ENCODE measurements at regions not wholly inside any gene's neighbourhood (a gene's known extent, or its start where the extent isn't known, plus 50 kb on each side); places are given as distances from the start of the nearest gene placed in this dataset.

DNA sequence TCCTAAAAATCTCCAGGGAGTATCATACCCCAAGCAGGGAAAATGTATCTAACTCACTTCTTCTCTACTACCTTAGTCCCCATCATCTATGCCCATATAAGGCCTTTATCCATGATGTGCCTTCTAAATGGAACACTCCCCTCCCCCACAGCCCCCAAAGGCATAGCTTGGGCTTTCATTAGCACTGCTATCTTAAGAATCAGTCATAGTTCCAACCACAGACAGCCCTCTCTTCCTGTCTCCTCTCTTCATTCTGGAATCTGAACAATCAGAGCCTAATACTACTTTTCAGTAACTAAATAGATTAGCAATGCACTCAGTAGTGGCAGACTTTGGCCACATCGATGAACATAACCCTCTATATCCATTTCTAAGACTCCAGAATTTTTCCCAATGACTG is 313.2 kb upstream of the DKK2 start:
- H3K4me3 ChIP-seq (ENCODE audit: insufficient read depth, low read depth, low read length), result no peak overlapping the region
- no peaks in the 10 kb centered on the region for H3K4me1 ChIP-seq (ENCODE audit: control insufficient read depth, insufficient read depth, low read length)
- H3K4ac ChIP-seq (ENCODE audit: low read depth, low read length), result no peak overlapping the region
- BruUV-seq (replicated peaks), result no TSS peak
- no peak overlapping the region for H4K5ac ChIP-seq (ENCODE audit: low read depth, low read length)
- H3K4me2 ChIP-seq (ENCODE audit: low read depth, low read length), result no peak overlapping the region
- in situ Hi-C loops (cut with MboI; ENCODE audit: low sequenced_read_pairs) (no loop called here), intact Hi-C loops (cut with micrococcal nuclease) (no loop called here), dilution Hi-C loops (cut with HindIII; ENCODE audit: low sequenced_read_pairs, unreplicated experiment) (no loop called here)
- H3K56ac ChIP-seq (ENCODE audit: extremely low read depth, insufficient read depth, low read length), result no peak overlapping the region
- H2AK5ac ChIP-seq (ENCODE audit: low read depth, low read length), result no peak overlapping the region
- POLR2A ChIA-PET (ENCODE audit: unreplicated experiment), result no interaction called here
- no peaks in the 10 kb centered on the region for H4K20me1 ChIP-seq (ENCODE audit: insufficient read depth, low read length)
- no peaks in the 10 kb centered on the region for H3K79me1 ChIP-seq (ENCODE audit: low read depth in 1 of 2, low read length in 2 of 2)
- no peak overlapping the region for H2AK9ac ChIP-seq (replicated peaks; ENCODE audit: low read depth, low read length, poor library complexity)
- no peak overlapping the region for H2AFZ ChIP-seq (replicated peaks; ENCODE audit: low read length, poor library complexity)
- no peak overlapping the region for H2BK20ac ChIP-seq (ENCODE audit: low read depth, low read length)
- ATAC-seq (ENCODE audit: low read depth) (no peak), DNase-seq (no peak)
- no peaks in the 10 kb centered on the region for H3K9me3 ChIP-seq (ENCODE audit: control insufficient read depth, insufficient read depth, low read length)
- no peak overlapping the region for H2BK15ac ChIP-seq (ENCODE audit: low read depth, low read length)
- TF ChIP-seq MAZ (IDR thresholded peaks at IDR 0.05; ENCODE audit: borderline replicate concordance, low read depth, low read length), result no peak
- H3K18ac ChIP-seq (ENCODE audit: low read depth, low read length), result no peak overlapping the region
- H3K36me3 ChIP-seq (ENCODE audit: control insufficient read depth, insufficient read depth, low read length), result no peaks in the 10 kb centered on the region
- H3K27me3 ChIP-seq (ENCODE audit: control insufficient read depth, insufficient read depth, low read length), result no peaks in the 10 kb centered on the region
- no peak overlapping the region for H4K8ac ChIP-seq (ENCODE audit: low read depth in 2 of 2, low read length in 2 of 2)
- CTCF ChIA-PET, result no interaction called here
- no peak overlapping the region for H3K23ac ChIP-seq (ENCODE audit: low read depth, low read length)
- H3K9ac ChIP-seq (ENCODE audit: low read depth, low read length), result no peak overlapping the region
- H3K9me1 ChIP-seq (ENCODE audit: insufficient read depth, low read length), result no peaks in the 10 kb centered on the region
- 20% methylated on average over 1 of the region's 1 CpG; no CpG with 5 or more reads in 1 of the 2 experiments for WGBS, 2 experiments (ENCODE audit: extremely low coverage in 2 of 2, insufficient read length in 1 of 2)
- no peak overlapping the region for H3K14ac ChIP-seq (replicated peaks; ENCODE audit: low read depth, low read length)
- H2BK5ac ChIP-seq (ENCODE audit: low read depth, low read length, poor library complexity, severe bottlenecking), result no peak overlapping the region
- H3K27ac ChIP-seq (ENCODE audit: insufficient read depth, low read length), result no peak overlapping the region
- no peak overlapping the region for H2BK120ac ChIP-seq (ENCODE audit: low read depth, low read length)
- no peak overlapping the region for H4K91ac ChIP-seq (ENCODE audit: insufficient read depth, low read depth, low read length)
